ENCODE measurements at regions not wholly inside any gene's neighbourhood (a gene's known extent, or its start where the extent isn't known, plus 50 kb on each side); places are given as distances from the start of the nearest gene placed in this dataset.

DNA sequence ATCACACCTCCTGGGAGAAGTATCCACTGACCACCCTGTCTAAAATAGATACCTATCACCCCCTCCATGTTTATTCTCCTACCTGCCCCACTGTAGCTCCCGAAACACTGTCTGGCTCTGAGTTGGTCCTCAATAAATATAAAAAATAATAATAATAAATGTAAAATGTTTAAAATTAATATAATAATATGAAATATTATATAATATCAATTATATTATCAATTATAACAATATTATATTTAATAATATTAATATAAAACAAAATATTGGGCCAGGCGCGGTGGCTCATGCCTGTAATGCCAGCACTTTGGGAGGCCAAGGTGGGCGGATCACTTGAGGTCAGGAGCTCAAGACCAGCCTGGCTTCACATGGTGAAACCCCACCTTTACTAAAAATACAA is 52.3 kb upstream of the TIAM1 start:
- no peak overlapping the region for H3K27ac ChIP-seq
- intact Hi-C loops (cut with DNase I; ENCODE audit: low total_unique reads), result no loop called here
- H3K9me3 ChIP-seq, result no peaks in the 10 kb centered on the region
- H3K4me3 ChIP-seq, result no peak overlapping the region
- no peak for TF ChIP-seq POLR2A (IDR thresholded peaks at IDR 0.05)
- TF ChIP-seq, protein P1, sequence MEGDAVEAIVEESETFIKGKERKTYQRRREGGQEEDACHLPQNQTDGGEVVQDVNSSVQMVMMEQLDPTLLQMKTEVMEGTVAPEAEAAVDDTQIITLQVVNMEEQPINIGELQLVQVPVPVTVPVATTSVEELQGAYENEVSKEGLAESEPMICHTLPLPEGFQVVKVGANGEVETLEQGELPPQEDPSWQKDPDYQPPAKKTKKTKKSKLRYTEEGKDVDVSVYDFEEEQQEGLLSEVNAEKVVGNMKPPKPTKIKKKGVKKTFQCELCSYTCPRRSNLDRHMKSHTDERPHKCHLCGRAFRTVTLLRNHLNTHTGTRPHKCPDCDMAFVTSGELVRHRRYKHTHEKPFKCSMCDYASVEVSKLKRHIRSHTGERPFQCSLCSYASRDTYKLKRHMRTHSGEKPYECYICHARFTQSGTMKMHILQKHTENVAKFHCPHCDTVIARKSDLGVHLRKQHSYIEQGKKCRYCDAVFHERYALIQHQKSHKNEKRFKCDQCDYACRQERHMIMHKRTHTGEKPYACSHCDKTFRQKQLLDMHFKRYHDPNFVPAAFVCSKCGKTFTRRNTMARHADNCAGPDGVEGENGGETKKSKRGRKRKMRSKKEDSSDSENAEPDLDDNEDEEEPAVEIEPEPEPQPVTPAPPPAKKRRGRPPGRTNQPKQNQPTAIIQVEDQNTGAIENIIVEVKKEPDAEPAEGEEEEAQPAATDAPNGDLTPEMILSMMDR (IDR thresholded peaks at IDR 0.05), result no peak
- 96% methylated on average over 4 of the region's 4 CpGs for WGBS, 2 donors
- no peaks in the 10 kb centered on the region for H3K36me3 ChIP-seq (ENCODE audit: low read depth, missing control alignments)
- H3K4me1 ChIP-seq, result peaks cover 9% of the 10 kb centered on the region
- no peak for DNase-seq
- no peaks in the 10 kb centered on the region for H3K27me3 ChIP-seq

DNA sequence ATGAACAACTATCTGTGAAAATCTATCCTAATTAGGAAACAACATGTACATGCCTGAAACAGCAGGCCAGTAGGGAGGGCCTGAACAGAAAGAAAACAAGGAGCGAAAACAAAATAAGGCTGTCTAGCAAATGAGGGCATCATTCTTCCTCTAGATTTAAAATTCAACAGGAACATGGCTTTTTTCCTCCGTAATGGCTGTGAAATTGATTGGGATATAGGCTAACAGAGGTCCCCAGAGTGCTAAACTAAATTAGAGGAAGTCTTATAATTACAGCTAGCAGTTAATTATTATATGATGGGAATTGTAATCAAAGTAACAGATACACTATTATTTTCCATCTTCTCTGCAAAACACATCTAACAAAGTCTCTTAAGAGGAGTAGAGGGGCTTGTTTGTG is 51.7 kb upstream of the TIAM1 start:
- Histone ChIP-seq H3K9me3 (no peaks in the 10 kb centered on the region), H3K4me1 (peaks cover 9% of the 10 kb centered on the region), H3K4me3 (no peak overlapping the region), H3K27ac (no peak overlapping the region), H3K36me3 (ENCODE audit: low read depth, missing control alignments) (no peaks in the 10 kb centered on the region), H3K27me3 (no peaks in the 10 kb centered on the region)
- TF ChIP-seq, protein P1 (IDR thresholded peaks at IDR 0.05), result no peak
- no peak for TF ChIP-seq POLR2A (IDR thresholded peaks at IDR 0.05)
- WGBS, 2 donors, result 79 to 85% methylated on average over 2 of the region's 2 CpGs
- intact Hi-C loops (cut with DNase I; ENCODE audit: low total_unique reads), result no loop called here
- no peak for DNase-seq

DNA sequence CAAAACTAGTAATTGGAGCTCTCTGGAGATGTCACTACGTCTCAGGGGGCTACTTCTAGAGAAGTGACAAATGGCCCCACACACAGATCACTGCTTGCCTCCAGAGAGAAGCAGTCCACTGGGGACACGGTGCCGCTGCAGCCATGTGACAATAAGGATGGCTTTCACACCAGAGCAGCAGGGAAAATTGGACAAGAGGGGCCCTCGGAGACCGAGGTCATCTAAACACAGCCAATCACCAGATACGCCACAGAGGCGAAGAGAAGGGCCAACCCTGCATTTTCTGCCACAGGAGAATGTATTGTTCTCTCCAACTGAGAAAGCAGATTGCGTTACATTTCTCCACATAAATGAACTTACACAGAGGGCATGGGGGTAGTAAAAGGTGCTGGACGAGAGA is 51.2 kb upstream of the TIAM1 start:
- DNase-seq, result no peak
- TF ChIP-seq POLR2A (IDR thresholded peaks at IDR 0.05), result no peak
- TF ChIP-seq, protein P1 (IDR thresholded peaks at IDR 0.05), result no peak

DNA sequence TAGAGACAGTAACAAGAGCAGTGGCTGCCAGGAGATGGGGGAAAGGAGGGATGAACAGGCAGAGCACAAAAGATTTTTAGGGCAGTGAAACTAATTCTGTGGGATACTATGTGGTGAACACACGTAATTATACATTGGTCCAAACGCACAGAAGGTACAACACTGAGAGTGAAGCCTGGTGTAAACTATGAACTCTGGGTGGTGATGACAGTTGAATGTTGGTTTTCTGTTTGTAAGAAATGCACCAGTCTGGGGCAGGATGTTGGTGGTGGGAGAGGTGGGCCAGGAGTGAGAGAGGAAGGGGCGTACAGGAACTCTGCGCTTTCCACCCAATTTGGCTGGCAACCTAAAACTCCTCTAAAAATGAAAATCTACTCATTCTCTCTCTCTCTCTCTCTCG is 50.2 kb upstream of the TIAM1 start:
- TF ChIP-seq POLR2A (IDR thresholded peaks at IDR 0.05), result no peak
- TF ChIP-seq, protein P1 (IDR thresholded peaks at IDR 0.05), result no peak
- 85 to 87% methylated on average over 5 of the region's 5 CpGs for WGBS, 2 donors
- Histone ChIP-seq H3K9me3 (no peaks in the 10 kb centered on the region), H3K36me3 (ENCODE audit: low read depth, missing control alignments) (no peaks in the 10 kb centered on the region), H3K27me3 (no peaks in the 10 kb centered on the region), H3K27ac (no peak overlapping the region), H3K4me1 (peaks cover 9% of the 10 kb centered on the region), H3K4me3 (no peak overlapping the region)
- intact Hi-C loops (cut with DNase I; ENCODE audit: low total_unique reads), result no loop called here
- DNase-seq, result no peak

More for the DNA sequence above, 51.2 kb upstream of the TIAM1 start:
- Histone ChIP-seq H3K36me3 (ENCODE audit: low read depth, missing control alignments) (no peaks in the 10 kb centered on the region), H3K9me3 (no peaks in the 10 kb centered on the region), H3K27ac (no peak overlapping the region), H3K4me1 (peaks cover 9% of the 10 kb centered on the region), H3K27me3 (no peaks in the 10 kb centered on the region), H3K4me3 (no peak overlapping the region)
- intact Hi-C loops (cut with DNase I; ENCODE audit: low total_unique reads), result no loop called here
- 84 to 86% methylated on average over 9 of the region's 9 CpGs for WGBS, 2 donors
